NT2/D1 (cell line): ENCODE measurements at regions not wholly inside any gene's neighbourhood (a gene's known extent, or its start where the extent isn't known, plus 50 kb on each side); places are given as distances from the start of the nearest gene placed in this dataset.

Source experiments
- YY1 ChIP-seq: IDR thresholded peaks from 2 replicates; pipeline ENCODE4 v1.6.1; 2011; ENCODE audit not compliant: insufficient read length, insufficient read depth
- ZNF274 ChIP-seq: IDR thresholded peaks from 2 replicates; pipeline ENCODE4 v1.6.1; 2011; ENCODE audit warnings: mild to moderate bottlenecking, low read depth, low read length

- TF ChIP-seq YY1 (no peak), ZNF274 (no peak)
These were observed 1466.3 kb downstream of the TSPY10 start for GRCh38 chrY:10993955-10994354.
